SK-N-SH treated with all-trans-retinoic acid at 6 μM for 48 hours (cell line): ENCODE measurements at regions not wholly inside any gene's neighbourhood (a gene's known extent, or its start where the extent isn't known, plus 50 kb on each side); places are given as distances from the start of the nearest gene placed in this dataset.

Experiments used
- ATAC-seq: fragments of 200-7000 bp; cut with Tn5 transposase; 3 replicates; pipeline ENCODE4 v1.9.1; 2020; ENCODE audit warnings: mild to moderate bottlenecking, moderate library complexity
- BACH2 ChIP-seq: fragments of 250-450 bp; sonication (Bioruptor Pico); IDR thresholded peaks from 2 replicates; pipeline ENCODE4 v1.9.0; 2021; ENCODE audit warnings: mild to moderate bottlenecking, borderline replicate concordance
- CREB5 ChIP-seq: fragments of 250-450 bp; sonication (Bioruptor Pico); IDR thresholded peaks from 2 replicates; pipeline ENCODE4 v1.5.1; 2020; ENCODE audit warnings: low read depth, mild to moderate bottlenecking, moderate library complexity
- CSDC2 ChIP-seq: fragments of 250-450 bp; sonication (Bioruptor Pico); IDR thresholded peaks from 2 replicates; pipeline ENCODE4 v1.5.0; 2020; ENCODE audit warnings: mild to moderate bottlenecking, moderate library complexity
- CSRNP3 ChIP-seq: fragments of 250-450 bp; sonication (Bioruptor Pico); IDR thresholded peaks from 2 replicates; pipeline ENCODE4 v1.5.1; 2021; ENCODE audit warnings: mild to moderate bottlenecking, moderate library complexity
- ESRRG ChIP-seq: fragments of 250-450 bp; sonication (Bioruptor Pico); IDR thresholded peaks from 2 replicates; pipeline ENCODE4 v1.6.1; 2021; ENCODE audit warnings: mild to moderate bottlenecking
- GLIS3 ChIP-seq: fragments of 250-450 bp; sonication (Bioruptor Pico); IDR thresholded peaks from 2 replicates; pipeline ENCODE4 v1.5.0; 2020; ENCODE audit warnings: mild to moderate bottlenecking, moderate library complexity
- ISL1 ChIP-seq: fragments of 250-450 bp; sonication (Bioruptor Pico); IDR thresholded peaks from 2 replicates; pipeline ENCODE4 v2.1.2; 2022; ENCODE audit warnings: mild to moderate bottlenecking, moderate library complexity
- OSR1 ChIP-seq: fragments of 250-450 bp; sonication (Bioruptor Pico); IDR thresholded peaks from 2 replicates; pipeline ENCODE4 v1.8.0; 2022; ENCODE audit warnings: moderate library complexity, mild to moderate bottlenecking, inconsistent platforms
- PATZ1 ChIP-seq: fragments of 250-450 bp; sonication (Bioruptor Pico); IDR thresholded peaks from 2 replicates; pipeline ENCODE4 v1.8.0; 2020; ENCODE audit warnings: mild to moderate bottlenecking, moderate library complexity, borderline replicate concordance
- POU6F1 ChIP-seq: fragments of 250-450 bp; sonication (Bioruptor Pico); IDR thresholded peaks from 2 replicates; pipeline ENCODE4 v1.8.0; 2021; ENCODE audit warnings: low read depth, mild to moderate bottlenecking, moderate library complexity, borderline replicate concordance
- PPARA ChIP-seq: fragments of 250-450 bp; sonication (Bioruptor Pico); IDR thresholded peaks from 2 replicates; pipeline ENCODE4 v1.5.0; 2020; ENCODE audit warnings: mild to moderate bottlenecking, borderline replicate concordance
- RARB ChIP-seq: fragments of 250-450 bp; sonication (Bioruptor Pico); IDR thresholded peaks from 2 replicates; pipeline ENCODE4 v1.8.0; 2021; ENCODE audit warnings: mild to moderate bottlenecking, moderate library complexity
- SNAI2 ChIP-seq: fragments of 250-450 bp; sonication (Bioruptor Pico); IDR thresholded peaks from 2 replicates; pipeline ENCODE4 v1.5.0; 2020; ENCODE audit warnings: mild to moderate bottlenecking, moderate library complexity
- TCF4 ChIP-seq: fragments of 250-450 bp; sonication (Bioruptor Pico); IDR thresholded peaks from 2 replicates; pipeline ENCODE4 v1.8.0; 2021; ENCODE audit warnings: mild to moderate bottlenecking, moderate library complexity, borderline replicate concordance
- TOX ChIP-seq: fragments of 250-450 bp; sonication (Bioruptor Pico); IDR thresholded peaks from 2 replicates; pipeline ENCODE4 v1.8.0; 2021; ENCODE audit warnings: mild to moderate bottlenecking, moderate library complexity, borderline replicate concordance
- ZC3H10 ChIP-seq: fragments of 250-450 bp; sonication (Bioruptor Pico); IDR thresholded peaks from 2 replicates; pipeline ENCODE4 v1.5.1; 2021; ENCODE audit warnings: mild to moderate bottlenecking, moderate library complexity
- ZFP3 ChIP-seq: fragments of 250-450 bp; sonication (Bioruptor Pico); IDR thresholded peaks from 2 replicates; pipeline ENCODE4 v1.5.0; 2020; ENCODE audit warnings: mild to moderate bottlenecking, moderate library complexity
- ZFP30 ChIP-seq: fragments of 450-650 bp; formaldehyde crosslinking; IDR thresholded peaks from 2 replicates; pipeline ENCODE4 v1.5.0; 2022; ENCODE audit warnings: mild to moderate bottlenecking, moderate library complexity
- ZNF565 ChIP-seq: fragments of 450-650 bp; formaldehyde crosslinking; conservative IDR thresholded peaks from 2 replicates; pipeline ENCODE4 v1.5.0; 2020; ENCODE audit warnings: low read depth, mild to moderate bottlenecking, moderate library complexity
- ZNF70 ChIP-seq: fragments of 450-650 bp; formaldehyde crosslinking; IDR thresholded peaks from 2 replicates; pipeline ENCODE4 v1.5.0; 2020; ENCODE audit warnings: mild to moderate bottlenecking, moderate library complexity
- ZNF8 ChIP-seq: fragments of 450-650 bp; formaldehyde crosslinking; IDR thresholded peaks from 2 replicates; pipeline ENCODE4 v1.5.0; 2020; ENCODE audit warnings: mild to moderate bottlenecking, moderate library complexity
- TF ChIP-seq, protein P1 (sequence below): fragments of 250-450 bp; sonication (Bioruptor Pico); IDR thresholded peaks from 2 replicates; pipeline ENCODE4 v1.5.0; 2020; ENCODE audit warnings: mild to moderate bottlenecking, moderate library complexity

- no peak for TF ChIP-seq CSRNP3 (CRISPR knock-in tag)
- TF ChIP-seq ZC3H10 (CRISPR knock-in tag): no peak
- no peak for TF ChIP-seq ZNF70 (CRISPR knock-in tag)
- no peak for TF ChIP-seq CSDC2 (CRISPR knock-in tag)
- no peak for TF ChIP-seq ZFP3
- no peak for TF ChIP-seq OSR1 (CRISPR knock-in tag)
- TF ChIP-seq ZFP30 (CRISPR knock-in tag): no peak
- TF ChIP-seq RARB: no peak
- TF ChIP-seq PATZ1 (CRISPR knock-in tag): no peak
- no peak for TF ChIP-seq TCF4 (CRISPR knock-in tag)
- TF ChIP-seq TOX (CRISPR knock-in tag): no peak
- no peak for TF ChIP-seq ISL1
- no peak for TF ChIP-seq ESRRG (CRISPR knock-in tag)
- TF ChIP-seq SNAI2 (CRISPR knock-in tag): no peak
- no peak for TF ChIP-seq POU6F1 (CRISPR knock-in tag)
- TF ChIP-seq GLIS3 (CRISPR knock-in tag): no peak
- TF ChIP-seq, protein P1, sequence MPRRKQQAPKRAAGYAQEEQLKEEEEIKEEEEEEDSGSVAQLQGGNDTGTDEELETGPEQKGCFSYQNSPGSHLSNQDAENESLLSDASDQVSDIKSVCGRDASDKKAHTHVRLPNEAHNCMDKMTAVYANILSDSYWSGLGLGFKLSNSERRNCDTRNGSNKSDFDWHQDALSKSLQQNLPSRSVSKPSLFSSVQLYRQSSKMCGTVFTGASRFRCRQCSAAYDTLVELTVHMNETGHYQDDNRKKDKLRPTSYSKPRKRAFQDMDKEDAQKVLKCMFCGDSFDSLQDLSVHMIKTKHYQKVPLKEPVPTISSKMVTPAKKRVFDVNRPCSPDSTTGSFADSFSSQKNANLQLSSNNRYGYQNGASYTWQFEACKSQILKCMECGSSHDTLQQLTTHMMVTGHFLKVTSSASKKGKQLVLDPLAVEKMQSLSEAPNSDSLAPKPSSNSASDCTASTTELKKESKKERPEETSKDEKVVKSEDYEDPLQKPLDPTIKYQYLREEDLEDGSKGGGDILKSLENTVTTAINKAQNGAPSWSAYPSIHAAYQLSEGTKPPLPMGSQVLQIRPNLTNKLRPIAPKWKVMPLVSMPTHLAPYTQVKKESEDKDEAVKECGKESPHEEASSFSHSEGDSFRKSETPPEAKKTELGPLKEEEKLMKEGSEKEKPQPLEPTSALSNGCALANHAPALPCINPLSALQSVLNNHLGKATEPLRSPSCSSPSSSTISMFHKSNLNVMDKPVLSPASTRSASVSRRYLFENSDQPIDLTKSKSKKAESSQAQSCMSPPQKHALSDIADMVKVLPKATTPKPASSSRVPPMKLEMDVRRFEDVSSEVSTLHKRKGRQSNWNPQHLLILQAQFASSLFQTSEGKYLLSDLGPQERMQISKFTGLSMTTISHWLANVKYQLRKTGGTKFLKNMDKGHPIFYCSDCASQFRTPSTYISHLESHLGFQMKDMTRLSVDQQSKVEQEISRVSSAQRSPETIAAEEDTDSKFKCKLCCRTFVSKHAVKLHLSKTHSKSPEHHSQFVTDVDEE: no peak
- TF ChIP-seq PPARA (CRISPR knock-in tag): no peak
- no peak for TF ChIP-seq BACH2 (CRISPR knock-in tag)
- no peak for ATAC-seq
Measured at GRCh38 chr10:131657985-131658330, 242.8 kb upstream of the PPP2R2D start.

DNA sequence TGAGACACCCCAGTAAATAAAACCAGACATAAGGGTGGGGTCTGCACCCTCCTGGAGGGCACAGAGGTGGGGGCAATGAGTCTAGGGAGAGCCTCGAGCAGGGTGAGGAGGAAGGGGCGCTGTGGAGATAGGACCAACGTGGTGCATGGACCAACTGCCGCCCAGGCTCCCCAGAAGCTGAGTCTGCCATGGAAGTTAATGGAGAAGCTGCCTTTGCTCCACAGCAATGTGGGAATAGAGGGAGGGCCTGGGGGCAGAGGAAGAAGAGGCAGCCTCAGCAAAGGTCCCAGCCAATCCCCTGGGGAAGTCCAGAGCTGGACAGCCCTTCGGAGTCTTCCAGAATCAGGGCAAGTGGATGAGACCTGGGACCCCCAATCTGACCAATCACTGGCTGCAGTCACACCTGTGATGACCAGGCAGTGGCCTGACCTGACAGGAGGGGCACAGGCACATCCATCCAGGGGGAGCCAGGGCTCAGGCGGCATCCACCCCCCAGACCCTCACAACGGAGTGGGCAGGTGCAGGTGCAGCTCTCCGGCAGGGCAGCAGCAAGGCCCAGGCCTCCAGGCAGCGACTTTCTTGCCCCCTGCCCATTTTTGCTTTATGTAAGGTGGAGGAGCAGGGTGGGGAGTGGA, 242.2 kb upstream of the PPP2R2D start:
- TF ChIP-seq BACH2 (CRISPR knock-in tag) (no peak), OSR1 (CRISPR knock-in tag) (no peak), POU6F1 (CRISPR knock-in tag) (no peak)
- TF ChIP-seq, all 23 proteins: peak for 0
- ATAC-seq: no peak

DNA sequence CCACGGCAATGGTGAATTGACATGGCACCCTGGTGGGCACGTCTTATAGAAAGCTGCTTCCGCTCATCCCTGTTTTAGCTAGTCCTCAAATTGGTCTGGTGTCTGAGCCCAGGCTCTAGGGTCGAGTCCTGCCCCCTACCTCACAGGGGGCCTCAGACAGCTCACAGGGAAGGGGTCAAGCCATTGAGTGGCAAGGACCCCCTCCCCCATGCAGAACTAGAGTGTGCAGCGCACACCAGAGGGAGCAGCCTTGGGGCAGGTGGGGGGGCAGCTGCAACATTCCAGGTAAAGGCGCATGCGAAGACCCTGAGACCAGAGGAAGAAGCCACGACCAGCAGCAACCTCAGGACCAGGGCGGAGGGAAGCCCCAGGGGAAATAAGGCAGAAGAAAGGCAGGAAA, 240.4 kb upstream of the PPP2R2D start:
- TF ChIP-seq RARB: no peak
- TF ChIP-seq ZNF565 (CRISPR knock-in tag): no peak
- no peak for TF ChIP-seq ESRRG (CRISPR knock-in tag)
- no peak for TF ChIP-seq CREB5 (CRISPR knock-in tag)
- no peak for TF ChIP-seq TCF4 (CRISPR knock-in tag)
- TF ChIP-seq ZC3H10 (CRISPR knock-in tag): no peak
- no peak for TF ChIP-seq ZNF8
- no peak for TF ChIP-seq OSR1 (CRISPR knock-in tag)
- no peak for TF ChIP-seq PPARA (CRISPR knock-in tag)
- ATAC-seq: no peak
